Fibroblast of villous mesenchyme (primary cell): ENCODE measurements at regions not wholly inside any gene's neighbourhood (a gene's known extent, or its start where the extent isn't known, plus 50 kb on each side); places are given as distances from the start of the nearest gene placed in this dataset.

ENCODE experiments used
- DNase-seq: peaks from one replicate; pipeline ENCODE4 v3.0.0-alpha.2; 2010; ENCODE audit warnings: low read depth
- H3K4me3 ChIP-seq: 2 replicates; pipeline ENCODE4 v1.5.1; 2011; ENCODE audit warnings: low read depth, mild to moderate bottlenecking, low read length
- CTCF ChIP-seq: IDR thresholded peaks from 2 replicates; pipeline ENCODE4 v1.5.1; 2012; ENCODE audit warnings: low read depth, mild to moderate bottlenecking, low read length; ENCODE audit not compliant: insufficient read depth

- TF ChIP-seq CTCF = no peak
- no peak for DNase-seq
- H3K4me3 ChIP-seq = no peak overlapping the region
Measured at GRCh38 chr13:68984688-68985319, 1122.8 kb upstream of the ATXN8OS start.

GRCh38 chr13:68982961-68983619 lies 1124.5 kb upstream of the ATXN8OS start:
- DNase-seq = no peak
- H3K4me3 ChIP-seq = no peak overlapping the region
- TF ChIP-seq CTCF = no peak

- no peak for DNase-seq
- no peak for TF ChIP-seq CTCF
- H3K4me3 ChIP-seq = no peak overlapping the region
Measured at GRCh38 chr13:68976287-68976686, 1131.3 kb upstream of the ATXN8OS start.

GRCh38 chr13:68970532-68970931 lies 1137.1 kb upstream of the ATXN8OS start:
- TF ChIP-seq CTCF = no peak

GRCh38 chr13:68948586-68948985 lies 1159.0 kb upstream of the ATXN8OS start:
- H3K4me3 ChIP-seq = no peak overlapping the region
- no peak for TF ChIP-seq CTCF
- no peak for DNase-seq

More at GRCh38 chr13:68970532-68970931, 1137.1 kb upstream of the ATXN8OS start:
- no peak overlapping the region for H3K4me3 ChIP-seq
- DNase-seq = no peak

- TF ChIP-seq CTCF = no peak
- H3K4me3 ChIP-seq = no peak overlapping the region
- no peak for DNase-seq
Measured at GRCh38 chr13:68944272-68944671, 1163.4 kb upstream of the ATXN8OS start.
